ENCODE measurements at regions not wholly inside any gene's neighbourhood (a gene's known extent, or its start where the extent isn't known, plus 50 kb on each side); places are given as distances from the start of the nearest gene placed in this dataset.

GRCh38 chr6:1551249-1551648, 58.5 kb upstream of the FOXC1 start:
- DNase-seq (ENCODE audit: low read depth): no peak

DNA sequence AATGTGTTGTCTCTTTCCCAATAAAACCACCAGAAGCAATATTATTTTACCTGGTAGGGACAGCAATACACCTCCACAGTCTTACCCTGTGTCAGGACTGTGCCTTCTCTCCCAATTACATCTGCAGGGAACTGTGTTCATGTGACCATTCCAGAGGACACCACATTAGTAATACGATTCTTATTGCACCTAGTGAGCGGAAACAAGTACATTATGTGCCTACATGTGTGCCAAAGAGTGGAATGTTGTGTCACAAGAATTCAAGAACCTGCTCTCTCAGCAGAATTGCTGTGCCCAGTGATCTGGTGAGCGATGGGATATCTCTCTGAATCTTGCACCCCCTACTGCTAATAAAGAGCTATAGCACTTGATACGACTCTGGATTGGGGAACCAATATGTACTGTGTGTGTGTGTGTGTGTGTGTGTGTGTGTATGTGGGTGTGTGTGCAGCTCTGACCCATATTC, 57.4 kb upstream of the FOXC1 start:
- DNase-seq (ENCODE audit: low read depth): no peak

DNA sequence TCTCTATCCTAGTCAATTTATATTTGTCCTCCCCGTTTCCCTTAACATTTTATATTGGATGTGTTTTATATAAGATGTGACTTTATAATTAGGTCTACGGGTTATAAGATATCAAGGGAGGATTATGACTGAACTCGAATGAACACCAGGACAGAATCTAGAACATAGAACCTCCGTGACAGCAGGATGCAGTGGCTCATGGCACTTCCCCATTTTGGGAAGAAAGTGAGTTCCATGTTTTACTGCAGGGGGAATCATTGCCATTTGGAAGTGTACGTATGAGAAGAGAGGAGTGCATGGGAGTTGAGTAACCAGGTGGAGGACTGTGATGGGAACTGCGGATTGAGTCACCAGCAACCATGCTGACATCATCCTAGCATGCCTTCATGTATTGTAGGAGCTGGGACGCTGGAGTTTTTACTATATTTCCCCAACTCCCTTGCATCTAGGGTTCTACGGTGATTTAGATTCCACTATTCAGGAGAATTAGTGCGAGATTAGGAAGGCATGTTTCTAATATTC, 56.1 kb upstream of the FOXC1 start:
- no peak for DNase-seq (ENCODE audit: low read depth)

- DNase-seq (ENCODE audit: low read depth): no peak
Observed at GRCh38 chr6:1554141-1554475, 55.6 kb upstream of the FOXC1 start.

DNA sequence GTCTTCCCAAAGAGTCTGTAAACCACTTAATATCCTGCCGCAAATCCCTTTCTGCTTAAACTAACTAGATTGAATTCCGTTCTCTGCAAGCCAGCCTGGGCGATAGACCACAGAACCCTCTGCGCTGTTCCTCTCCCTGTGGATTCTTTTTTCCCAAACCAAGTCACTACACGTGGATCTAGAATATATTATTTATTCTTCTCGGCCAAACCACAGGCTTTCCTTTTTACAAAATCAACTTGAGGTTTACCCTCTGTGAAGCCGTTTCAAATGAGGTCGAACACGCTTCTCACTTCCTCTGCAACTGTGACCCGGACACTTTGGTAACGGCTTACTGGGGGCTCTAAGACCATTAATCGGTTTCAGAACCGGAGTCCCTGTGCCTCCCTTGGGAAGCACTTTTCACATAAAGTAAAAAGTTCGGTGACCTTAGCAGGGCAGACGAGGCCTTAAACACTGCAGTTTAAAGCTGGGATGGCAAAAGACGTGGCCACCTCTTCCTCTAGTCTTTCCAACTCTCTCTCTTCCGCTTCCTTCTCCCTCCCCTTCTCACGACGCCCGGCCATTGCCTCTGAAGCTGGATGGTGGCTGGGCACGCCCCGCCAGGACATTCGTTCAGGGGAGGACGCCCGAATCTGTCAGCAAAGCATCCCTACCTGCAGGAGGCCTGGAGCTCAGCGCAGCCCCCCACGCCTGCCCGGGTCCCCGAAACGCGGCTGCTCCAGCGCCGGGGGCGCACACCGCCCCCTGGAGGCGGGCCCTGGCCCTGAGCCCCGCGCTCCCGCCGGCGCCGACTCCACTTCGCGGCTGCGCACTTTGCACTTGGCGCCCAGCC, 55.0 kb upstream of the FOXC1 start:
- DNase-seq (ENCODE audit: low read depth): no peak

DNA sequence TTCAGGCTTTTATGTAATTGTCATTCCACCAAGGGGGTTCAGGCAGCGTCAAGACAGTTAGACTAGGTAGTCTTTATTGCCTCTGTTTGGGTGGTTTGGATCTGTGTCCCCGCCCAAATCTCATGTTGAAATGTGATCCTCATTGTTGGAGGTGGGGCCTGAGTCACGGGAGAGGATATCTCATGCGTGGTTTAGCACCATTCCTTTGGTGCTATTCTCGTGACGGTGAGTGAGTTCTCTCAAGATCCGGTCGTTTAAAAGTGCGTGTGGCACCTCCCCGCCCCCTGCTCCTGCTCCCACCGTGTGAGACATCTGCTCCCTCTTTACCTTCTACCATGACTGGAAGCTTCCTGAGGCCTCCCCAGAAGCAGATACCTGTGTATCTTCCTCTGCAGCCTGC, 51.3 kb upstream of the FOXC1 start:
- no peak for DNase-seq (ENCODE audit: low read depth)
